ENCODE measurements at regions not wholly inside any gene's neighbourhood (a gene's known extent, or its start where the extent isn't known, plus 50 kb on each side); places are given as distances from the start of the nearest gene placed in this dataset.
A peak's percentile ranks its signal among the peaks of the same experiment; 100 is the strongest.

GRCh38 chr6:71126506-71126905, 162.1 kb upstream of the OGFRL1 start:
- peak; percentile 37 for DNase-seq

- no peak for DNase-seq
These were observed 161.2 kb upstream of the OGFRL1 start for GRCh38 chr6:71127374-71127773.

GRCh38 chr6:71130277-71130676, 158.3 kb upstream of the OGFRL1 start:
- DNase-seq, result no peak

GRCh38 chr6:71134929-71135642, 153.5 kb upstream of the OGFRL1 start:
- no peak for DNase-seq

GRCh38 chr6:71137973-71138372, 150.6 kb upstream of the OGFRL1 start:
- no peak for DNase-seq

GRCh38 chr6:71138376-71138775, 150.2 kb upstream of the OGFRL1 start:
- DNase-seq, result no peak

GRCh38 chr6:71139249-71139648, 149.4 kb upstream of the OGFRL1 start:
- DNase-seq, result no peak

- DNase-seq, result no peak
These were observed 134.8 kb upstream of the OGFRL1 start for GRCh38 chr6:71153755-71154325.

- no peak for DNase-seq
These were observed 131.3 kb upstream of the OGFRL1 start for GRCh38 chr6:71157345-71157744.

- no peak for DNase-seq
These were observed 123.7 kb upstream of the OGFRL1 start for GRCh38 chr6:71164890-71165289.

GRCh38 chr6:71168233-71168765, 120.3 kb upstream of the OGFRL1 start:
- DNase-seq, result no peak

GRCh38 chr6:71171497-71172070, 117.0 kb upstream of the OGFRL1 start:
- no peak for DNase-seq

- no peak for DNase-seq
These were observed 109.2 kb upstream of the OGFRL1 start for GRCh38 chr6:71179249-71179885.

GRCh38 chr6:71181565-71181964, 107.0 kb upstream of the OGFRL1 start:
- DNase-seq, result no peak

- DNase-seq, result no peak
These were observed 101.5 kb upstream of the OGFRL1 start for GRCh38 chr6:71187141-71187540.

GRCh38 chr6:71190809-71191208, 97.8 kb upstream of the OGFRL1 start:
- DNase-seq, result peak; percentile 55

- DNase-seq, result no peak
These were observed 93.9 kb upstream of the OGFRL1 start for GRCh38 chr6:71194724-71195123.

- no peak for DNase-seq
These were observed 91.3 kb upstream of the OGFRL1 start for GRCh38 chr6:71197267-71197666.

GRCh38 chr6:71197780-71198179, 90.8 kb upstream of the OGFRL1 start:
- DNase-seq, result no peak

GRCh38 chr6:71198908-71199307, 89.7 kb upstream of the OGFRL1 start:
- DNase-seq, result no peak

- DNase-seq, result no peak
These were observed 88.9 kb upstream of the OGFRL1 start for GRCh38 chr6:71199736-71200135.

GRCh38 chr6:71203206-71203605, 85.4 kb upstream of the OGFRL1 start:
- peak; percentile 38 for DNase-seq

- DNase-seq, result no peak
These were observed 83.9 kb upstream of the OGFRL1 start for GRCh38 chr6:71204741-71205140.

Measured in NCI-H446 treated with DMSO at 0.1 percent for 48 hours (cell line).